Suprapubic skin (tissue), 4 donors: ENCODE measurements at regions not wholly inside any gene's neighbourhood (a gene's known extent, or its start where the extent isn't known, plus 50 kb on each side); places are given as distances from the start of the nearest gene placed in this dataset.

ENCODE experiments used
- DNase-seq, 2 donors: peaks; one replicate each; pipeline ENCODE4 v3.0.0-alpha.2; 2019; ENCODE audit warnings: low spot score in 2 of 2
- H3K27ac ChIP-seq: fragments of 200-600 bp; sonication (generic); one replicate; pipeline ENCODE4 v1.5.1; 2019
- H3K27me3 ChIP-seq: fragments of 200-600 bp; sonication (generic); one replicate; pipeline ENCODE4 v1.5.1; 2019
- H3K36me3 ChIP-seq: fragments of 200-600 bp; sonication (generic); one replicate; pipeline ENCODE4 v1.5.1; 2019
- H3K4me1 ChIP-seq: fragments of 200-600 bp; sonication (generic); one replicate; pipeline ENCODE4 v1.5.1; 2019
- H3K4me3 ChIP-seq: fragments of 200-600 bp; sonication (generic); one replicate; pipeline ENCODE4 v1.5.1; 2019; ENCODE audit warnings: mild to moderate bottlenecking
- H3K9me3 ChIP-seq: fragments of 200-600 bp; sonication (generic); one replicate; pipeline ENCODE4 v1.5.1; 2019
- CTCF ChIP-seq, 2 donors: fragments of 200-600 bp in 1 of 2; fragments of 450-650 bp in 1 of 2; sonication (generic) in 1 of 2; IDR thresholded peaks; one replicate each; pipeline ENCODE4 v1.5.1; 2016 to 2019; ENCODE audit warnings: antibody characterized with exemption in 2 of 2, mild to moderate bottlenecking in 1 of 2, moderate library complexity in 1 of 2
- EP300 ChIP-seq: sonication (generic); formaldehyde crosslinking; IDR thresholded peaks from one replicate; pipeline ENCODE4 v1.6.1; 2017; ENCODE audit warnings: antibody characterized with exemption
- POLR2A ChIP-seq, 2 donors: fragments of 450-650 bp; IDR thresholded peaks; one replicate each; pipeline ENCODE4 v1.6.1; 2017; ENCODE audit warnings: antibody characterized with exemption in 2 of 2, mild to moderate bottlenecking in 2 of 2, moderate library complexity in 2 of 2
- POLR2AphosphoS5 ChIP-seq, 3 donors: sonication (generic); formaldehyde crosslinking; IDR thresholded peaks; one replicate each; pipeline ENCODE4 v1.6.1; 2017; ENCODE audit warnings: antibody characterized with exemption in 3 of 3
- WGBS: methylation state at CpG from one replicate; pipeline ENCODE4 v1.1.5; 2018; 5-methylcytosine and 5-hydroxymethylcytosine counted together

GRCh38 chr1:226799634-226800281, 60.7 kb upstream of the ITPKB start:
- Histone ChIP-seq H3K27ac (no peak overlapping the region), H3K9me3 (no peaks in the 10 kb centered on the region), H3K4me1 (peaks cover 4% of the 10 kb centered on the region), H3K4me3 (no peak overlapping the region), H3K36me3 (no peaks in the 10 kb centered on the region), H3K27me3 (no peaks in the 10 kb centered on the region)
- no peak for DNase-seq
- WGBS, result 69% methylated on average over 12 of the region's 12 CpGs
- TF ChIP-seq CTCF (IDR thresholded peaks at IDR 0.05) (no peak), POLR2A (IDR thresholded peaks at IDR 0.05) (no peak), EP300 (no peak), POLR2AphosphoS5 (IDR thresholded peaks at IDR 0.05) (no peak)

DNA sequence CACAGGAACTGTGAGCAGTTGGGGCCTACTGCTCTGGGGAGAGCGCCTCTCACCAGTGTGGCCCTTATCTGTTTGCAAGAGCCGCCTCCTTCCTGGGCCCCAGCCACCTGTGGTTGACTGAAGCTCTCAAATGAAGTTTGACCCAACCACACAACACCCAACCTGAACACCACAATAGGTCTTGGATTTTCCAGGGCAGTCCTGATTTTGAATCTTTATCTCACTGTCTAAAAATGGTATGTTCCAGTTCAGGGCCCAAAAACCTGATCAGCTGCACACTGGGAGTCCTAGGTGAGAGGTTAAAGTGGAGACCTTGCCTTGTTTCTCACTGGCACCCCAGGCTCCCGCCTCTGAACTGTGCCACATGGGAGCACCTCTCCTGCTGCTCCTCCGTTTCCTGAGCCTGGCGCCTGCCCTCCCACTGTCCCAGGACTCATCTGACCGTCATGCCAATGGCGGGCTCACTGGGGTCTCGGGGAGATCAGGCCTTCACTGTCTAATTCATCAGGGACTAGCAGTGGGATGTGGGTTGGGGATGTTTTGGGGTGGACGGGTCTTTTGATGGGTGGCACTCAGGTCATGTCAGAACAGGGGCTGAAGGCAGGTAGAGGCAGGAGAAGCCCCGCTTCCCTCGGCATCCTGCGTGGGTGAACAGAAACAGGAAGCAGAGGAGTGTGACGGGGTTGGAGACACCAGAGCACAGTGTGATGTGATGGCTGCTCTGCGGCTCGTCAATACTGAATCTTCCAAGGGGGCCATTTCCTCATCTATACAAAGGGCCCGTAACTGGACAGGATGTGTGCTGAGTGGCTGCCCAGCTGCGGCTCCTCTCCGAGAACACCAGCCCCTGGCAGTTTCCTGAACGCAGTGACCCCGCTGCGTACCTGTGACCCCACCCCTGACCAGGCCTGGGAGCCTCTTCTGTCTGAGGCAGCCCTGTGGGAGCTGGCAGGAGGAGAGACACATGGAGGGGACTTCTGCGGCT, 59.6 kb upstream of the ITPKB start:
- WGBS, result 82% methylated on average over 21 of the region's 22 CpGs
- TF ChIP-seq EP300, result no peak
- Histone ChIP-seq H3K36me3 (no peaks in the 10 kb centered on the region), H3K9me3 (no peaks in the 10 kb centered on the region), H3K27ac (no peak overlapping the region), H3K4me3 (no peak overlapping the region), H3K27me3 (no peaks in the 10 kb centered on the region), H3K4me1 (peaks cover 4% of the 10 kb centered on the region)
- no peak for DNase-seq

GRCh38 chr1:226797151-226797550, 58.1 kb upstream of the ITPKB start:
- H3K4me1 ChIP-seq, result peaks cover 4% of the 10 kb centered on the region
- TF ChIP-seq CTCF (IDR thresholded peaks at IDR 0.05) (no peak), POLR2A (IDR thresholded peaks at IDR 0.05) (no peak), POLR2AphosphoS5 (IDR thresholded peaks at IDR 0.05) (no peak), EP300 (no peak)
- H3K9me3 ChIP-seq, result no peaks in the 10 kb centered on the region
- no peak overlapping the region for H3K4me3 ChIP-seq
- H3K36me3 ChIP-seq, result no peaks in the 10 kb centered on the region
- no peak overlapping the region for H3K27ac ChIP-seq
- WGBS, result 92% methylated on average over 5 of the region's 5 CpGs
- H3K27me3 ChIP-seq, result no peaks in the 10 kb centered on the region
- DNase-seq, result no peak

DNA sequence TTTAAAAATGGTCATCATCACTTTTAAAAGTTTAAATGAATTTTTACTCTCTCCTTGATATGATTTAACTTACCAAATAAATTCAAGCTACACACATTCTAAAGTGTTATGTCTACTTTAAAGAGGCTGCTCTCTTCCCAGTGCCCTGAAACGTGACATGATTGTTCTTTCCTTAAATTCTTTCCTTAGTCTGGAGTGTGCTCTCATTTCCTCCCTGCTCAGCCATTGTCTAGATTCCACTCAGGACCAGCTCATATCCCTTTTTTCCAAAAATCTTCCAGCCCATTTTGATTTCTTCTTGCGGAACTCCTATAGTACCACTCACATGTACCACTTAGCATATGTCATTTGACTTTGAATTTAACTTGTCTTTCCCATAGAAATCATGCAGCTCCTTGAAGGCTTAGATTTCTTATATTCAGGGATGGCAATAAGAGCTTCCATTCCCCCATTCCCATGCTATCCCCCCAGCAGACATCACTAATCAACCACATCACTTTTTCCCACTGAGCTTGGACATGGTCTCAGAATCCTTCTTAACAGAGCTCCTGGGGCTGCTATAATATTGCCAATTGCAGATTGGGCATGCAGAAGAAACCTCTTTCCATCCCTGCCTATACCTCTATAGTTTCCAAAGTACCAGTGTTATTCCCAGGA, 54.7 kb upstream of the ITPKB start:
- Histone ChIP-seq H3K4me1 (peaks cover 1% of the 10 kb centered on the region), H3K36me3 (no peaks in the 10 kb centered on the region), H3K27ac (no peak overlapping the region), H3K4me3 (no peak overlapping the region), H3K9me3 (no peaks in the 10 kb centered on the region), H3K27me3 (no peaks in the 10 kb centered on the region)
- WGBS, result 89% methylated on average over 2 of the region's 2 CpGs
- TF ChIP-seq EP300, result no peak
- no peak for TF ChIP-seq POLR2AphosphoS5 (IDR thresholded peaks at IDR 0.05)
- TF ChIP-seq POLR2A (IDR thresholded peaks at IDR 0.05), result no peak
- no peak for TF ChIP-seq CTCF (IDR thresholded peaks at IDR 0.05)
- DNase-seq, result no peak

DNA sequence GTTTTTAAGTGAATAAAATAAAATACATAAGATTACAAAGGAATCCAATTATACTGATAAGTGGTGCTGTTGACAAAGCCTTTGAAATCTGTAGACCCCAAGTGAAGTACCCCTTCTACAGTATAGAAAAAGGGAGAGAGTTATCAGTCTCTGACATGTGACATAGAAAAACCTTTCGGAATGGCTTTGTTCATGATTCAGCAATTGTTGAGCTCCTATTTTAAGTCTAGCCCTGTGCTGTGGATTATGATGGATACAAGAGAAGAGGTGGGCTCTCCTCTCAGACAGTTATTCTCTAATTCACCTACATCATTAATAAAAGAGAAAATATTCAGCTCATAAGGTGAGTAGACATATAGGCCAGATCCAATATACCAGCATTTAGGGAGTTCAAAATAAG, 53.3 kb upstream of the ITPKB start:
- DNase-seq, result no peak
- Histone ChIP-seq H3K36me3 (no peaks in the 10 kb centered on the region), H3K27ac (no peak overlapping the region), H3K4me3 (no peak overlapping the region), H3K27me3 (no peaks in the 10 kb centered on the region), H3K9me3 (no peaks in the 10 kb centered on the region), H3K4me1 (no peaks in the 10 kb centered on the region)
- TF ChIP-seq EP300, result no peak
- TF ChIP-seq CTCF (IDR thresholded peaks at IDR 0.05), result no peak
- TF ChIP-seq POLR2A (IDR thresholded peaks at IDR 0.05), result no peak
- no peak for TF ChIP-seq POLR2AphosphoS5 (IDR thresholded peaks at IDR 0.05)
- 97% methylated on average over 1 of the region's 1 CpG for WGBS
